Fibroblast of pulmonary artery (primary cell): ENCODE measurements at regions not wholly inside any gene's neighbourhood (a gene's known extent, or its start where the extent isn't known, plus 50 kb on each side); places are given as distances from the start of the nearest gene placed in this dataset.

ENCODE experiments used
- DNase-seq: peaks from one replicate; pipeline ENCODE4 v3.0.0-alpha.2; 2010; ENCODE audit warnings: low read depth
- H3K4me3 ChIP-seq: replicated peaks from 2 replicates; pipeline ENCODE4 v1.5.1; 2011; ENCODE audit warnings: low read depth, mild to moderate bottlenecking, control low read depth, low read length, moderate library complexity
- TF ChIP-seq, protein P1 (sequence below): IDR thresholded peaks from 2 replicates; pipeline ENCODE4 v1.5.1; 2011; ENCODE audit warnings: mild to moderate bottlenecking, control low read depth, low read length, inconsistent platforms; ENCODE audit errors: missing control alignments

DNA sequence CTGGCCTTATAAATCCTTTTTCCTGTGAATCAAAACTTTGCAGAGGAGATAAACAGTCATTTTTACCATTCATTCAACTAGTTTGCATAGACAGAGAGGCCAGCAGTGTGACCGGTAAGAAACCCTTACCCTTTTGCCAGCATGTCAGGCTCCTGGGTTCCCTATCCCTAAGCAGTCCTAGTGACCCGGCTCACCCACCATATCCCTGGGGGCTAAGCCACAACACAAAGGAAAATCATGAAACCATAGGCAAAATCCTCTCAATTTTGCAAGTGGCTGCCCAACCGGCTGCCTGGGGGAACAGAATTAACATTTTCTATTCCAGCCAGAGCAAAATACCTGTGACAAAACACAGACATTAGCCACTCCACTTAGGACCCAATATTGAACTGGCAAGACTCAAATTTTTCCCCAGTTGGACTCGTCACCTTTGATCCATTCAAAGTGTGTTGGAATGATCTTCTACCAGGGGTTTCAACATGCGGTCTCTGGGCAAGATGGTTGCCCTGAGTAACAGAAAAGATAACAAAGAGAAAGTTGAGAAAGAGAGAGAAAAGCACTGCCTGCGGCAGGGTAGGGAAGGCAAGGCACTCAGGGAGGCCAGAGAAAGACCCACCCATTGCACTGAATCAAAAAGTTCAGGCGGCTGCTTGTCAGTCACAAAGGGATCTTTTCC is 174.8 kb upstream of the NAMPT start:
- no peak for DNase-seq
- TF ChIP-seq, protein P1, sequence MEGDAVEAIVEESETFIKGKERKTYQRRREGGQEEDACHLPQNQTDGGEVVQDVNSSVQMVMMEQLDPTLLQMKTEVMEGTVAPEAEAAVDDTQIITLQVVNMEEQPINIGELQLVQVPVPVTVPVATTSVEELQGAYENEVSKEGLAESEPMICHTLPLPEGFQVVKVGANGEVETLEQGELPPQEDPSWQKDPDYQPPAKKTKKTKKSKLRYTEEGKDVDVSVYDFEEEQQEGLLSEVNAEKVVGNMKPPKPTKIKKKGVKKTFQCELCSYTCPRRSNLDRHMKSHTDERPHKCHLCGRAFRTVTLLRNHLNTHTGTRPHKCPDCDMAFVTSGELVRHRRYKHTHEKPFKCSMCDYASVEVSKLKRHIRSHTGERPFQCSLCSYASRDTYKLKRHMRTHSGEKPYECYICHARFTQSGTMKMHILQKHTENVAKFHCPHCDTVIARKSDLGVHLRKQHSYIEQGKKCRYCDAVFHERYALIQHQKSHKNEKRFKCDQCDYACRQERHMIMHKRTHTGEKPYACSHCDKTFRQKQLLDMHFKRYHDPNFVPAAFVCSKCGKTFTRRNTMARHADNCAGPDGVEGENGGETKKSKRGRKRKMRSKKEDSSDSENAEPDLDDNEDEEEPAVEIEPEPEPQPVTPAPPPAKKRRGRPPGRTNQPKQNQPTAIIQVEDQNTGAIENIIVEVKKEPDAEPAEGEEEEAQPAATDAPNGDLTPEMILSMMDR = no peak
- H3K4me3 ChIP-seq = no peak overlapping the region

DNA sequence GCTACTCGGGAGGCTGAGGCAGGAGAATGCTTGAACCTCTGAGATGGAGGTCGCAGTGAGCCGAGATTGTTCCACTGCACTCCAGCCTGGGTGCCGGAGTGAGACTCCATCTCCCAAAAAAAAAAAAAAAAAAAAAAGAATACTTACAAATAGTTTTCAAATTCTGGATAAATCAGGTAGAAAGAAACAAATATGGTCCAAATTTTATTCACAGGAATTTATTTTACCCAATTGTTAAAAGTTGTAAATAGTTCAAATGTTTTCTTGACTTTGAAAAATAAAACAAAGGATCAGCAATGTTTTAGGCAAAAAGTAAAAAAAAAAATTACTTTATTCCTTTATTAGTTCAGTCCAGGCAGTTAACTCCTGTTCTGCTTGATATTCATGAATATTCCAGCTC is 172.9 kb upstream of the NAMPT start:
- DNase-seq = no peak
- TF ChIP-seq, protein P1 = no peak
- H3K4me3 ChIP-seq = no peak overlapping the region

DNA sequence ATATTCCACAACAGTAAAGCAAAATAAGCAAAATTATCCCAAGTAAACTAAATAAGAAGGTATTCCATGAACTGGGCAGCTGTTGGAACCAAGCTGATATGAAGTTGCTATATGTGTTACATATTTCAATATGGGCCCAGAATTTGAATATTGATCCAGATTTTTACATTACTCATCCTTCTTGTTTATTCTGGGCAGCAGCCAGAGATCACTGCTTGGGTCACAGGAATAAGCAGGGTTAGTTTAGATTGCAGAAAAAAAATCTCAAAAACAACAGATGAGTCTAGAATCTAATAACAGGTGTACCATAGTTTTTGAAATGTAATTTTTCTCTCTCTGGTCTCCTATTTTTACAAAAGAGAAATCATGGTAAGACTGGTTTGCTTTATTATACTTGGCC is 171.5 kb upstream of the NAMPT start:
- TF ChIP-seq, protein P1 = no peak
- no peak overlapping the region for H3K4me3 ChIP-seq
- no peak for DNase-seq

DNA sequence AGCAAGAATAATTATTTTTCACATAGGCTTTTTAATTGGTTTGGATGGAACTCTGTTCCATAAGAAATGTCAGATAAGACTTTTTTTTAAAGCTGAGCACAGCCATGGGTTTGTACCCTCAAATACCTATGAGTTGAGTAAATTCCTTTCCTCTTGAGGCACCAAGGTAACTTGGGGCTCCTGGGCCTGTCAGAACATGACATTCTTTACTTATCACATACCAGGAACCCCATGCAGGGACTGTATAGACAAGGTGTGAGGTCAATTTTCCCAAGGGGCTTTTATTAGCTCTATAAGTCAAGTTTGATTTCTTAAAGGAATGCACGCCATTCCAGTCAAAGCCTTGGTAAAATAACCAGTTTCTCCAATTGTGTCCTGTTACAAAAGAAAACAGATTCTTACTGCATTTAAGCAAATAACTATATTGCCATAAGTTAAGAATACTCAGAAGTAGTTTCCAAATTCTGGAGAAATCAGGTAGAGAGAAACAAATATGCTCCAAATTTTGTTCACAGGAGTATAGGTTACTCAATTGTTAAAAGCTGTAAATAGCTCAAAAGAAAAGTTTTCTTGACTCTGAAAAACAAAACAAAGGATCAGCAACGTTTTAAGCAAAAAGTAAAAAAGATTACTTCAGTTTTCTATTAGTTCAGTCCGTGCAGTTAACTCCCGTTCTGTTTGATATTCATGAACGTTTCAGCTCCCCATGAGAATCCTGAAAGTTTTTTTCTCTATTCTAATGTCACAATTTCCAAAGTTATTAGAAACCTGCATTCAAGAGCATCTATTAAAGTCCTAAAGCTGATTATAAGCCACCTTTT is 167.5 kb upstream of the NAMPT start:
- DNase-seq = no peak
- no peak overlapping the region for H3K4me3 ChIP-seq

DNA sequence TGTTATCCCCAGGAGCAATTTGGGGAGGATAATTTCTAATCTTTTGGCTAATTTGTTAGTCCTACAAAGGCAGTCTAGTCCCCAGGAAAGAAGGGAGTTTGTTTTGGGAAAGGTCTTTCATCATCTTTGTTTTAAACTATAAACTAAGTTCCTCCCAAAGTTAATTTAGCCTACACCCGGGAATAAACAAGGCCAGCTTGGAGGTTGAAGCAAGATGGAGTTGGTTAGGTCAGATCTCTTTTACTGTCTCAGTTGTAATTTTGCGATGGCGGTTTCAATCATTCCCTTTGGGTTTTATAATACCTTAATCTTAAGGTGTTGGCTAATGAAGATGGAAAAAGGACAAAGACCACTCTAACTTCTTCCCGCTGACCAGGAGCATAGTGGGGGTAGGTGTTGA is 166.4 kb upstream of the NAMPT start:
- TF ChIP-seq, protein P1 = no peak
- no peak for DNase-seq
- H3K4me3 ChIP-seq = no peak overlapping the region

More for the DNA sequence above, 167.5 kb upstream of the NAMPT start:
- TF ChIP-seq, protein P1 = no peak

DNA sequence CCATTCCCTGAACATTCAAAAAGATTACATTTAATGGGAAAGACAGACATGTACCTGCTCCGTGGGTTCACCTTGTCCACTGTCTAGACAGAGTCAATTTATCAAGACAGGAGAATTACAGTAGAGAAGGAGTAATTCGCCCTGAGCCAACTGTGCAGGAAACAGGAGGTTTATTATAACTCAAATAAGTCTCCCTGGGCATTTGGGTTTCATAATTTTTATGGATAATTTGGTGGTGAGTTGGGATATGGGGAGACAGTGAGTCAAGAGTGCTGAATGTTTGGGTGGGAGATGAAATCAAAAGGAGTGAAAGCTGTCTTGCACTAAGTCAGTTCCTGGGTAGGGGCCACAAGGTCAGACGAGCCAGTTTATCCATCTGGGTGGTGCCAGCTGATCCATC is 165.9 kb upstream of the NAMPT start:
- peak; percentile 13 for DNase-seq
- H3K4me3 ChIP-seq = no peak overlapping the region
- TF ChIP-seq, protein P1 = no peak
